Parathyroid adenoma (tissue), 2 donors: ENCODE measurements at regions not wholly inside any gene's neighbourhood (a gene's known extent, or its start where the extent isn't known, plus 50 kb on each side); places are given as distances from the start of the nearest gene placed in this dataset.

Experiments
- H2AFZ ChIP-seq: fragments of 300-600 bp; sonication (generic); one replicate; pipeline ENCODE4 v1.7.0; 2017; ENCODE audit warnings: antibody characterized with exemption, mild to moderate bottlenecking
- H3K27ac ChIP-seq: fragments of 300-600 bp; sonication (generic); one replicate; pipeline ENCODE4 v1.7.0; 2017
- H3K27me3 ChIP-seq: fragments of 300-600 bp; sonication (generic); one replicate; pipeline ENCODE4 v1.7.0; 2017; ENCODE audit warnings: low read length; ENCODE audit not compliant: control insufficient read depth, insufficient read depth
- H3K36me3 ChIP-seq: fragments of 300-600 bp; sonication (generic); one replicate; pipeline ENCODE4 v1.7.0; 2017; ENCODE audit warnings: low read length; ENCODE audit not compliant: control insufficient read depth, insufficient read depth
- H3K4me1 ChIP-seq: fragments of 300-600 bp; sonication (generic); one replicate; pipeline ENCODE4 v1.7.0; 2017; ENCODE audit warnings: control low read depth
- H3K4me2 ChIP-seq: fragments of 300-600 bp; sonication (generic); one replicate; pipeline ENCODE4 v1.7.0; 2017; ENCODE audit warnings: low read length
- H3K4me3 ChIP-seq: fragments of 300-600 bp; sonication (generic); one replicate; pipeline ENCODE4 v1.7.0; 2017; ENCODE audit warnings: low read depth, low read length
- H3K79me2 ChIP-seq: fragments of 300-600 bp; sonication (generic); one replicate; pipeline ENCODE4 v1.7.0; 2017; ENCODE audit warnings: control low read depth
- H3K9ac ChIP-seq: fragments of 300-600 bp; sonication (generic); one replicate; pipeline ENCODE4 v1.7.0; 2017; ENCODE audit warnings: mild to moderate bottlenecking
- H3K9me3 ChIP-seq: fragments of 300-600 bp; sonication (generic); one replicate; pipeline ENCODE4 v1.7.0; 2017; ENCODE audit warnings: low read length; ENCODE audit not compliant: control insufficient read depth
- TF ChIP-seq, protein P1 (sequence below): fragments of 300-600 bp; sonication (generic); IDR thresholded peaks from one replicate; pipeline ENCODE4 v1.7.0; 2017; ENCODE audit warnings: antibody characterized with exemption, mild to moderate bottlenecking
- donor health status: primary hyperparathyroidism.

DNA sequence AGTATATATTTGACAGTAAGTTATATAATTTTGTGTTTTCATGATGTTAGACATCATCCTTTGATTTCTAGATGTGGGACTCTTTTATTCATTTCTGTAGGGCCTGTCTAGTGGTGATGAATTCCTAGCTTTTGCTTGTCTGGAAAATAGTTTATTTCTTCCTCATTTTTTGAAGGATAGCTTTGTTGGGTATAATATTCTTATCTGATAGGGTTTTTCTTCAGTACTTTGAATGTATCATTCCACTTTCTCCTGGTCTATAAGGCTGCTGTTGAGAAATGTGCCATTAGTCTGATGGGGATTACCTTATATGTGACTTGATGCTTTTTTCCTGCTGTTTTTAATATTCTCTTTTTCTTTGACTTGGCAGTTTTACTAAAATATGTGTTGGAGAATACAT, 1104.5 kb downstream of the FAT4 start:
- no peak overlapping the region for H3K9ac ChIP-seq
- H3K4me2 ChIP-seq = no peak overlapping the region
- no peaks in the 10 kb centered on the region for H3K79me2 ChIP-seq
- H3K27ac ChIP-seq = no peak overlapping the region
- H3K4me1 ChIP-seq = no peaks in the 10 kb centered on the region
- no peak overlapping the region for H2AFZ ChIP-seq
- peaks cover 2% of the 10 kb centered on the region for H3K36me3 ChIP-seq
- TF ChIP-seq, protein P1, sequence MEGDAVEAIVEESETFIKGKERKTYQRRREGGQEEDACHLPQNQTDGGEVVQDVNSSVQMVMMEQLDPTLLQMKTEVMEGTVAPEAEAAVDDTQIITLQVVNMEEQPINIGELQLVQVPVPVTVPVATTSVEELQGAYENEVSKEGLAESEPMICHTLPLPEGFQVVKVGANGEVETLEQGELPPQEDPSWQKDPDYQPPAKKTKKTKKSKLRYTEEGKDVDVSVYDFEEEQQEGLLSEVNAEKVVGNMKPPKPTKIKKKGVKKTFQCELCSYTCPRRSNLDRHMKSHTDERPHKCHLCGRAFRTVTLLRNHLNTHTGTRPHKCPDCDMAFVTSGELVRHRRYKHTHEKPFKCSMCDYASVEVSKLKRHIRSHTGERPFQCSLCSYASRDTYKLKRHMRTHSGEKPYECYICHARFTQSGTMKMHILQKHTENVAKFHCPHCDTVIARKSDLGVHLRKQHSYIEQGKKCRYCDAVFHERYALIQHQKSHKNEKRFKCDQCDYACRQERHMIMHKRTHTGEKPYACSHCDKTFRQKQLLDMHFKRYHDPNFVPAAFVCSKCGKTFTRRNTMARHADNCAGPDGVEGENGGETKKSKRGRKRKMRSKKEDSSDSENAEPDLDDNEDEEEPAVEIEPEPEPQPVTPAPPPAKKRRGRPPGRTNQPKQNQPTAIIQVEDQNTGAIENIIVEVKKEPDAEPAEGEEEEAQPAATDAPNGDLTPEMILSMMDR = no peak
- H3K9me3 ChIP-seq = no peaks in the 10 kb centered on the region
- H3K27me3 ChIP-seq = no peaks in the 10 kb centered on the region
- no peak overlapping the region for H3K4me3 ChIP-seq

DNA sequence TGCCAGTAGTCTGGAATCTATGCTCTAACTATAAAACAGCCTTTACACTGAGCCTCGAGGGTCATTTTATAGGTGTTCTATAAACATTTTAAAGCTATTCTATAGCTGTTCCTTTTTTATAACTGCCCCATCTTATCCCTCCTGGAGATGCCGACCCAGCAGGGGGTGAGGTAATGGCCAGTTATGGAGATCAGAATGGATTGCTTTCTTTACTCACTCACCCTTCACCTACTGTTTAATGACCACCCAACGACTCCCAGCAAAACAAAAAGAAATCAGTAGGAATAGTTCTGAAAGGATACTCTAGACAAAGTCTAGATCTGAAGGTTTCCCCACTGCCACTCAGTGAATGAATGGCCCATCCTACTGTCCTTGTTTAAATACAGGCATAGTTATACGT, 1113.1 kb downstream of the FAT4 start:
- Histone ChIP-seq H3K79me2 (no peaks in the 10 kb centered on the region), H2AFZ (no peak overlapping the region), H3K4me3 (no peak overlapping the region), H3K9ac (no peak overlapping the region), H3K27ac (no peak overlapping the region), H3K4me2 (no peak overlapping the region), H3K9me3 (no peaks in the 10 kb centered on the region), H3K4me1 (no peaks in the 10 kb centered on the region), H3K27me3 (no peaks in the 10 kb centered on the region), H3K36me3 (peaks cover 2% of the 10 kb centered on the region)
- TF ChIP-seq, protein P1 = no peak

DNA sequence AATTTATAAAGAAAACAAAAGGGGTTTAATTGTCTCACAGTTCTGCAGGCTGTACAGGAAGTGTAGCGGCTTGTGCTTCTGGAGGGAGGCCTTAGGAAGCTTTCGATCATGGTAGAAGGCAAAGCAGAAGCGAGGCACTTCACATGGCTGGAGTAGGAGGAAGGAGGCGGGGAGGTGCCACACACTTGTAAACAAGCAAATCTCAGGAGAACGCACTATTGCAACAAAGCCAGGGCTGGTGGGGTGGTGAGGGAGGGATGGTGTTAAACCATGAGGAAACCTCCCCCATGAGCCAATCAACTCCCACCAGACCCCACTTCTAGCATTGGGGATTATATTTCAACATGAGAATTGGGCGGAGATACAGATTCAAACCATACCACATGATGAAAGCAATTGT, 1116.3 kb downstream of the FAT4 start:
- Histone ChIP-seq H2AFZ (no peak overlapping the region), H3K9me3 (no peaks in the 10 kb centered on the region), H3K9ac (no peak overlapping the region), H3K4me1 (no peaks in the 10 kb centered on the region), H3K27me3 (no peaks in the 10 kb centered on the region), H3K4me3 (no peak overlapping the region), H3K79me2 (no peaks in the 10 kb centered on the region), H3K4me2 (no peak overlapping the region), H3K27ac (no peak overlapping the region), H3K36me3 (no peaks in the 10 kb centered on the region)
- TF ChIP-seq, protein P1 = no peak

DNA sequence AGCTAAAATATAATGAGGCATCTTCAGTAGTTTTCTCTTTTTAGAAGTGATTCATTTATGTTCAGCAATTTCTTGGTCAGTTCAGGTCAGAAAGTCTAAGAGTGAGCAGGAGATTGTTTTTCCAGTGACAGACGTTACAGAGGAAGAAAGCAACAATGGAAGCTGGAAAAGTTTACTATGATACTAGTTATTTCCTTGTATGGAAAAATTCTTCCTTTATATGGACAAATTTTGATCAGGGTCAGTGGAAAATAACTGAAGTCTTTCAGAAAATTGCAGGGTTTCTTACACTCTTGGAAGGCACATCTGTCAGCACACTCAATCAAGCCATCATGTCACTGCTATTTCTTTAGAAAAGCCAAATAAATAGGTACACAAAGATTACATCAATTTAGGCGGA, 1120.7 kb downstream of the FAT4 start:
- Histone ChIP-seq H3K4me2 (no peak overlapping the region), H3K4me3 (no peak overlapping the region), H3K4me1 (no peaks in the 10 kb centered on the region), H2AFZ (no peak overlapping the region), H3K36me3 (no peaks in the 10 kb centered on the region), H3K79me2 (no peaks in the 10 kb centered on the region), H3K27me3 (no peaks in the 10 kb centered on the region), H3K9me3 (no peaks in the 10 kb centered on the region), H3K27ac (no peak overlapping the region), H3K9ac (no peak overlapping the region)
- TF ChIP-seq, protein P1 = no peak

DNA sequence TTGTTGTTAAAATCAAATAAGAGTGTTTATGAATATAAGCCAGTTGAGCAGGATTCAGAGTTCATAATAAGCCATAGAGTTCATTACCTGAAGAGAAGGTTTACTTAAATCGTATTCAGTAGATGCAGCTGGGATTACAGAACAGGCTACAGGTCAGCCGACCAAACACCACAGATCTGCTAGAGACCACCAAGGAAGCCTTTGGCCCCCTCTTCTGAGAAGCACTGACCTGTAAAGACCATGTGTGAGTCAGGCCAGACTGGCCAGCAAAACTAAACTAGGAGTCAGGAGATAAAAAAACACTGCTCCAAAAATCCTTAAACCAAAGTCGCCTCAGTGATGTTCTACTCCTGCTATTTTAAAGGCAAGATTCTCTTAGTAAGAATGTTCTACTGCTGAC, 1125.5 kb downstream of the FAT4 start:
- no peaks in the 10 kb centered on the region for H3K27me3 ChIP-seq
- H3K4me1 ChIP-seq = no peaks in the 10 kb centered on the region
- H3K9me3 ChIP-seq = no peaks in the 10 kb centered on the region
- H3K79me2 ChIP-seq = no peaks in the 10 kb centered on the region
- no peak overlapping the region for H3K27ac ChIP-seq
- no peak overlapping the region for H3K4me2 ChIP-seq
- TF ChIP-seq, protein P1 = no peak
- no peaks in the 10 kb centered on the region for H3K36me3 ChIP-seq
- H3K9ac ChIP-seq = no peak overlapping the region
- no peak overlapping the region for H3K4me3 ChIP-seq
- no peak overlapping the region for H2AFZ ChIP-seq
